ENCODE measurements at regions not wholly inside any gene's neighbourhood (a gene's known extent, or its start where the extent isn't known, plus 50 kb on each side); places are given as distances from the start of the nearest gene placed in this dataset.

DNA sequence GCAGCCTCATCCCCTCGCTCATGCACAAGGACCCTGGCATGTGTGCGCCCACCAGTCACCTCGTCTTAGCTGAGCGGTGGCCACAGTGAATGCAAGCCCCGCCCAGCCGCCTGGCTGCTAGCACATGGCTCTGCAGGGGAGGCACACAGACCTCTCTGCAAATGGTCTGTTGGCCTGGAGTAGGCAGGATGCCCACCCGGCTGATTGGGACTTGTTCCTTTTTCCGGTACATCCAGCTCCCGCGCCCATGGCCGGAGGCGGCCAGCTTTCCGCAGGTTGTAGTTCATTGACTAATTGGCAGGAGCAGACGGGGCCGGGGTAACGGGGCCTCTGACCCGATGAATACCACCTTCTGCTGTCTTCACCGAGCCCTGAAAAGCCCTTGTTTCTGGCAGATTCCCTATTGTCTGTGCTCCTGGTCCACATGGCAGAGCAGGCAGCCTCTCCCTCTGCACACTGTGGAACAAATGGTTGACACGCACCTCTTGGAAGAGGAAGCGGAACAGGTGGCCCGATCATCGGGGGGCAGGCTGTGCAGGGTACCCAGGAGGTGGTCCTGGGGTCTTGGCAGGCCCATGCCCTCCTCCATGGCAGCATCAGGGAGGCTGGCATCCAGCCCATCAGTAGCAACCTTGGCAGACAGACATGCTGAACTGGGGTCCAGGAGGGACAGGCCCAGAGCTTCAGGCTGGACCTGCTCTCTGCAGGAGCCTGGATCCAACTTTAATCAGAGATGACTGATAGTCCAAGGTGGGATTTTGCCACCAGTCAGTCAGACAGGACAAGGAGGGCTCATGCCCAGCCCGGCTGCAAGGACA, 1512.0 kb downstream of the BRD1 start:
- no peak for TF ChIP-seq POLR2A (IDR thresholded peaks at IDR 0.05)
- no peak for TF ChIP-seq CTCF (IDR thresholded peaks at IDR 0.05)

All from adrenal gland (tissue), 5 donors.